SIG-M5 treated with dmso at 0.1 percent for 504 hours (cell line): ENCODE measurements at regions not wholly inside any gene's neighbourhood (a gene's known extent, or its start where the extent isn't known, plus 50 kb on each side); places are given as distances from the start of the nearest gene placed in this dataset.

Source experiments
- DNase-seq: peaks from one replicate; lab custom pipeline; 2025; ENCODE audit not compliant: unreplicated experiment; lab: John Stamatoyannopoulos, UW

- no peak for DNase-seq
These were observed 383.2 kb upstream of the KCNMB2 start for GRCh38 chr3:178152988-178153387.

- no peak for DNase-seq
These were observed 380.7 kb upstream of the KCNMB2 start for GRCh38 chr3:178155521-178155920.

DNA sequence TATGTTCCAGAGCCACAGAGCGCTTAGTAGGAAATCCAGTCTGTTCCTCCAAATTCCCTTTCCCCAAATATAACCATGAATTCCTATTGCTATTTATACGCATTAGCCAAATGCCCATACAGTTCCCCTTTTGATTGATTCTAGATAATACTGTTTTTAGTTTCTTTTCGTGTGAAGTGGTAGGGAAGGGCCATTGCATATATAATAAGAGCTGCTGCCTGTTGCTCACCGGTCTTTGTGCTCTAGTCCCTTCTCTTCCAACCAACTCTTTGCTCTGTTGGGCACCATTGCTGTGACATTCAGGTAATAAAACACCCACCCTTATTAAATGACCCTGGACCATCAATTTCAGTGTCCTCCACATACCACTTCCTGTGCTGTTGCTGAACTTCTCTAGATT lies 379.9 kb upstream of the KCNMB2 start:
- DNase-seq: no peak

GRCh38 chr3:178159691-178160220 lies 376.5 kb upstream of the KCNMB2 start:
- DNase-seq: no peak

GRCh38 chr3:178169421-178169820 lies 366.8 kb upstream of the KCNMB2 start:
- DNase-seq: no peak

DNA sequence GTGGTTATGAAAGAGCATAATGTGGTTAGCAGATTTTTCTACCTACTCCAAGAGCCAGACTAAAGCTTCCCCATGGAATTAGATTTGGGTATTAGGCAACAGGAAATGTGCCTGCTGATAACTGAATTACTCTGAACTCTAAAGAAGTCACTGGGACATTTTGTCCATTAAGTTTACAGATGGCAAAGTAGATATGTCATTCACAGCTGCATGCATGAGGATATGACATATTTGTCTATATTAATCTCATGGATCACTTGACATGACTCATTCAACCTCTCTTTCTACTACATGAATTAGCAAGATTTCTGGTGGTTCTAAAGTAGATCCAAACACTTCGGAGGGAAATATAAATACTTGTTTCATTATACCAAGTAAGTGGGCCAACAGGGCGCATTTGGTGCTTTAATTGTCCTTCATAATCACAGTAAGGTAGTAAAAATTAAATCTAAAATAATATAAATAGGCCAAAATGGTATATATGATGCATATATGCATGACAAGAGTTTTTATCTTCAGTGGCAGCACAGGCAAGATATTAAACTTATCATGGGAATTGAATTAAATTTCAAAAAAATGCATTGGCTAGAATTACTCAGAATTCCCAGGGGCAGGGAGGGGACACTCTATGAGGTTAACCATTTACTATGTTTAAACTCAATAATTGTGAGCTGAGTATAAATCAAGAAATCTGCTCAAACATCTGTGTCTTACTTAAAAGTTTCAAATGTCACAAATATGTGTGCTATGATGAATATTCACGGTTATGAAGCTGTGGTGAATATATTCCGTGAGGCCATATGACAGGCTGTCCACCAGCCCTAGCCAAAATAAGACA lies 365.3 kb upstream of the KCNMB2 start:
- no peak for DNase-seq

DNA sequence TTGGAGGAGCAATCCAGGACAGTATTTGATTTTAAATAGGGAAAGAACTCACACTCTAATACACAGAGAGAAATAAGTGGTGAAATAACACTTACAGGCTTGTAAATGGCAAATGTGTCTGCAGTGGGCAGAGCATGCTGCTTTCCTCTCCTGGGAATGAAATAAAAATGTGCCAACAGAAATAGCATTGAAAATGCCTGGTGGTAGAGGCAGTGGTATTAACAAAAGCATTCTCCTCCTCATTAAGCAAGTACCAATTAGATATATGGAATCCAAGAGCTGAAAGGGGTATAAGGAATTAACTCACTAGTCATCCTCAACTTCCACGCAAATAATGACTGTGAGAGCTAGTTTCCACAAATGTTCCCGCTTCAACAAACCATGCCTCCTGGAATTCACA lies 364.1 kb upstream of the KCNMB2 start:
- DNase-seq: no peak

DNA sequence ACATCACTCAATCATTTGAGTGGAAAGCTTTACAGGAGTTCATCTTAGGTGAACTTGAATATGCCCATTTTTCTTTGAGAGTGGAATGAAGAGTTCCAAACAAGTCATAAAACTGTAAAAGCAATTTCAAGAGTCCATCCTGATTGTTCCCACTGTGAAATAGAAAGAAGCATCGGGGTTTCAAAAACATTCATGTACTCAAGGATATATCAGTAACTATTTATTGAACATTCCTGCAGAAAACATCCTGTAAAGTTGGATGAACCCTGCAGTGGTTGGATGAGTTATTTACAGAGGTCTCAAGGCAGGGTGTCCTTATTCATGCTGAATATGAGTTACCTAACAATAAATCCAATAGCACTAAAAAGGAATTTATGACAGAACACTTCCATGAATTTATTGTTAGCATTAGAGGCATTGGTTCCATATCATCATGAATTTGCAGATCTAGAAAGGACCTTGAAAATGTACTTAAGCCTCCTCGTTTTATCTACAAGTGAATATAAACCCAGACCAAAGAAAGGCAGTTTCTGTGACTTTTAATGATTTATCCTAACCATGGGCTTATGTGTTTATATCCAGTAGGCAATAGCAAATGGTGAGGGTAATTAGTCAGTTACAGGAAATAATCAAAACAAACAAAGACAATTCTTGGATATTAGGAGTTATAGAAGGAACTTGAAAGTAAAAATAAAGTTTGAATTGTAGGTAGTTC lies 361.9 kb upstream of the KCNMB2 start:
- no peak for DNase-seq

- no peak for DNase-seq
These were observed 355.1 kb upstream of the KCNMB2 start for GRCh38 chr3:178181088-178181487.

DNA sequence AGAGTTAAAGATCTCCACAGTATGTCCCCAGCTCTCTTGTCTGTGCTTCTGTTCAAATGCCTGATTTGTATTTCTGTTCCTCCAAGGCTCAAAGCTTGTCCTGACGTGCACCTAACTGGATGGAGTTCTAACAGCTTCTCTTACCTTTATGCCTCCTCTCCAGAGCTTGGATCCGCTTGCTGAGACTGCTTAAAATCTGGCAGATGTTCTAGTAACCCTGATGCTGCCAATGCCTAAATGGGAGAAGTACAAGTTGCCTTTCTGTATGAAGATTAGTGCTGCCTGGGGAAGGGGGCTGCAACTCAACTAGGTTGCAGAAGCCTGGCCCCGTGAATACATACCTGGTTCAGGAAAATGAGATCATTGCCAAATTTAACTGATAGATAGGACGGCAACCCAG lies 354.5 kb upstream of the KCNMB2 start:
- DNase-seq: no peak

DNA sequence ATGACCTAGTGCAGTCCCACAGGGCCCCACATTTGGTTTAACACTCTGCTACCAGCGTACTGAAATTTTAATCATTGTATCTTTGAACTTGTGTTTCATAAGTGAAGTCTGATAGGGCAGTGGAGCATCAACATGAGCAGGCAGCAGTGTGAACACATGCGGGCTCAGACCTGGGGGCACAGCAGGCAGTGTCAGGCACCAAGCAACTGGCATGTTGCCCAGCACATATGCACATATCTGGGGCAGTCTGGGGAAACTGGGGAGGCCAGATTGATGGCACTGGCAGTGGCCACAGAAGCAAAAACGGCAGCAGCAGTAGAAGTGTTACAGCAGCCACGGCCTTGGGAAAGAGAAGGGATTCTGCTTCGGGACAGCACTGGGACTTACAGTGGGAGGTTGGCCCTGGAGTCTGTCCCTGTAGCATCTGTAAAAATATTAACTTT lies 353.9 kb upstream of the KCNMB2 start:
- no peak for DNase-seq

DNA sequence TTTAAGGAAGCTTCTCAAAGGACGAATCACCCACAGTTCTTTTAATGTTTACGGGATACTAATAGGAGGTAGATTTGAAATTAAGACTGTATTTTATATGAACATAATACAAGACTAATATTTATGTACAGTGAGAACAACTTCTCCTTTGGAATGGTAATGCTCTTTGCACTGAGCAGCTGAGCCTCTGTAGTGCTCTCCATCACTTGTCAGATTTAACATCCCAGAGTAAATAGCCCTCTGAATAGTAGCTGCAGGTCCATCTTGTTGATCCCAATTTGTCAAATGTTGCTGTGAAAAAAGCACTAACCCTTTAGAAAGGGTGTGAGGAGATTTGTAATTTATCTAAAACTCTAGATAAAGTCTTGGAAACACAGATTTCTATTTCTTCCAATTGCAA lies 351.4 kb upstream of the KCNMB2 start:
- no peak for DNase-seq

GRCh38 chr3:178186666-178187065 lies 349.6 kb upstream of the KCNMB2 start:
- no peak for DNase-seq

DNA sequence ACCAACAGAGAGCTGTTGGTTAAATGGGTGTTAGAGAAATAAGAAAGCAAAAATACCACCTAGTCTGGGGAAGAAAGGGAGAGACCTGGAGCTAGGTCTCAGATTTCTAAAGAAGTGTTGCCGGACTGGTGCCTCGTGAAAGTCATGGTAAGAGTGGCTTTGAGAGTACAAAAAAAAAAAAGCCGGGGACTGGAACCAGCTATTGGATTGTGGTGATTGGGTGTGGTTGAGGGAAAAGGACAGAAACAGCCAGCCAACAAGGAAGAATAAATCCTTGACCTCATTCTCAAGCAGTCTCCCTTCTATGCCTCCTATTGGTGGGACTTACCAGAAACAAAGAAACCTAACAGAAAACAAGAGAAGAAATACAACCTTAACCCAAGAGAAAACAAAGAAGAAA lies 346.4 kb upstream of the KCNMB2 start:
- no peak for DNase-seq

DNA sequence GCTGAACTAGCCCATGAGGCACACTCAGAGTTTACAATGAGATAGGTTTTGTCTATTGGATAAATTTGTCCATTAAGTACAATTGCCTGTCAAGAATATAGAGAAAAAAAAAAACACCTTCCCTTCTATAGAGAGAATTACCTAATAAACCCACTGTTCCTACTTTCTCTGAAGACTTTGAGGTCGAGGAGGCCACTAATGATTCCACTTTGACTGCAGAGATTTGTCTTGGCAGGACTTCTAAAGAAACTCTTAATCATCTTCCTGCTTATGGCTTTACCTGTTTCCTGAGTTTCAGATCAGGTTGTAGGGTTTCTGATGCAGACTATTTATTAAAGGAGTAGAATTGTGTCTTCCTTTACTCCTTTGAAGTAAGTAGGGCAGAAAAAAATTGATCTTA lies 342.4 kb upstream of the KCNMB2 start:
- no peak for DNase-seq

GRCh38 chr3:178194539-178194938 lies 341.7 kb upstream of the KCNMB2 start:
- DNase-seq: no peak

GRCh38 chr3:178195824-178196223 lies 340.4 kb upstream of the KCNMB2 start:
- no peak for DNase-seq

DNA sequence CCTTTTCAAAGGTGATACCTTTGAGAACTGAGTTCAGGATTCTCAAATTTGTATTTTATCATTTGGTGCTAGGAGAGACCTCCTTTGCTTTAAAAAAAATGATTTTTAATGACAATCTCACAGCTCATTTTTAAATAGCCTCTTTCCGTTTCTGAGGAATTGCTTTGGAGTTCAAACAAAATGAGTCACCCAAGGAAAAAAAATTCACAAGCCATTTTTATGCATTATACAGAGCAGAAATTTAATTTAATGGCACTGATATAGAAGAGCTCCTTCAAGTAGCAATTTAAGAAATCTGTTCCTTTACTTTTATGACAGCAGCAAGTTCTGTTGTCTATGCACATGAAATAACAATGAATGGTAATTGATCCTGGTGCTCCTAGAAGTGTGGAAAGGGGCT lies 337.9 kb upstream of the KCNMB2 start:
- DNase-seq: no peak

- no peak for DNase-seq
These were observed 335.9 kb upstream of the KCNMB2 start for GRCh38 chr3:178200316-178200715.

GRCh38 chr3:178201714-178202113 lies 334.5 kb upstream of the KCNMB2 start:
- DNase-seq: no peak

DNA sequence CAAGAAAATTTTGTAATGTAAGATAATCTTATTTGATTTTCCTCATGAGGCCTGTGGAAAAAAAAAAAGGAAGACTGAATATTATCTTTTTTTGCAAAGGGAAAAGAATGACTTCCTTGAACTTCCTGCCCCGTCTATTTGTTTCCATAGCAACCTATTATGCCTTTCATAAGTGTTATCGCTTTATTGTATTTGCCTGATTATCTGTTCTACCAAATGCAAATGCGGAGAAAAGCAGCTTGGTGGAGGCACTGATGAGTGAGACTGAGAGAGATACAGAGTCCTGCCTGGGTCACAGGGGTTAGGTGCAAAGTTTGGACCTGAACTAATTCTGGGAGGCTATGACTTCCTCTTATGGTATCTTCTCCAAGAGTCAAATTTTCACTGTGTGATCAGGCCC lies 334.0 kb upstream of the KCNMB2 start:
- DNase-seq: no peak

GRCh38 chr3:178203165-178203564 lies 333.1 kb upstream of the KCNMB2 start:
- no peak for DNase-seq
